Mucosa of rectum (tissue), 2 donors: ENCODE measurements at regions not wholly inside any gene's neighbourhood (a gene's known extent, or its start where the extent isn't known, plus 50 kb on each side); places are given as distances from the start of the nearest gene placed in this dataset.

Experiments
- H3K27ac ChIP-seq, 2 donors: one replicate each; pipeline ENCODE4 v1.7.0; 2013; ENCODE audit warnings: inconsistent platforms in 2 of 2, low read depth in 2 of 2, low read length in 2 of 2
- H3K27me3 ChIP-seq, 2 donors: one replicate each; pipeline ENCODE4 v1.7.0; 2013; ENCODE audit warnings: low read length in 2 of 2; ENCODE audit not compliant: control insufficient read depth in 2 of 2, insufficient read depth in 2 of 2
- H3K36me3 ChIP-seq, 2 donors: one replicate each; pipeline ENCODE4 v1.7.0; 2013; ENCODE audit warnings: low read length in 2 of 2; ENCODE audit not compliant: control insufficient read depth in 2 of 2, insufficient read depth in 2 of 2
- H3K4me1 ChIP-seq, 2 donors: one replicate each; pipeline ENCODE4 v1.7.0; 2013; ENCODE audit warnings: low read length in 2 of 2, mild to moderate bottlenecking in 1 of 2; ENCODE audit not compliant: control insufficient read depth in 2 of 2, insufficient read depth in 2 of 2
- H3K4me3 ChIP-seq, 2 donors: one replicate each; pipeline ENCODE4 v1.7.0; 2013; ENCODE audit warnings: low read length in 2 of 2
- H3K9ac ChIP-seq, 2 donors: one replicate each; pipeline ENCODE4 v1.7.0; 2013; ENCODE audit warnings: low read length in 2 of 2, low read depth in 1 of 2, mild to moderate bottlenecking in 1 of 2
- H3K9me3 ChIP-seq, 2 donors: one replicate each; pipeline ENCODE4 v1.7.0; 2013; ENCODE audit warnings: low read length in 2 of 2; ENCODE audit not compliant: control insufficient read depth in 2 of 2
- donor health status: healthy.
- donor health status: Normal muscosa, but diverticular disease.

DNA sequence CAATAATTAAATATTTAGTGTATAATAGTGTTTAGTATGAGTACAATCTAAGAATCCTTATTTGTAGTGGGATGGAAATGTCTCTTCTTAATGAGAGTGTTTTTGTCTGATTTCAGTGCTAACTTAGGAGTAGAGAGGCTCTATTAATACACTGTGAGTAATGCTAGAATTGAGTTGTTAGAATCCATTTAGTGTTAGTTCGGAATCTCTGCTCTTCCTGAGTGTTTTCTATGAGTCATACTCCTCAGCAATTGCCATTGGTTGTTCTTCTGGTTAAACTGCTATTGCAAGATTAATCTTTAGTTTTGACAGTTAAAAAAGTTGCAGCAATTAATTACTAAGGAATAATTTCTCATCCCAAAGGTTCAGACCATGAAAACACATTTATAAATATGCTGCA lies 828.6 kb upstream of the POU3F3 start:
- no peak overlapping the region for H3K9ac ChIP-seq
- no peak overlapping the region for H3K27ac ChIP-seq
- no peaks in the 10 kb centered on the region for H3K9me3 ChIP-seq
- no peaks in the 10 kb centered on the region for H3K4me1 ChIP-seq
- no peak overlapping the region for H3K4me3 ChIP-seq
- no peaks in the 10 kb centered on the region for H3K36me3 ChIP-seq
- no peaks in the 10 kb centered on the region for H3K27me3 ChIP-seq

DNA sequence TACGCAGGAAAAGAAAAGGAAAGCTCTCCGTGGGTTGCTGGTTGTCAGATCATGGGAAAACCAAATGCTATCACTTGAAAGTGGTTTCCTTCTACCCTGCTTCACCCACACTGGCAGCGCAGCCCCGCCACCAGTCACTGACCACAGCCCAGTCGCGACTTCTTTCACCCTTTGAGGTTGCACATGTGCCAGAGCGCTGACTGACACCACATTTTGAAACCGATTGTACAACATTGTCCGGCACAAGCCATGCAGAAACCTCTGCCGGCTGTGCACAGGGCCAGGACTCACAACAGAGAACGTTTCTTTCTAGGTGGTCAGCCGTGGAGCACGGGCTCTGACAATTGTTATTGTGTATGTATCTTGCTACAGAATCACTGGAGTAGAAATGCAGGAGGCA lies 827.2 kb upstream of the POU3F3 start:
- H3K4me3 ChIP-seq = no peak overlapping the region
- H3K4me1 ChIP-seq = no peaks in the 10 kb centered on the region
- H3K9me3 ChIP-seq = no peaks in the 10 kb centered on the region
- no peak overlapping the region for H3K9ac ChIP-seq
- no peaks in the 10 kb centered on the region for H3K36me3 ChIP-seq
- no peak overlapping the region for H3K27ac ChIP-seq
- no peaks in the 10 kb centered on the region for H3K27me3 ChIP-seq

DNA sequence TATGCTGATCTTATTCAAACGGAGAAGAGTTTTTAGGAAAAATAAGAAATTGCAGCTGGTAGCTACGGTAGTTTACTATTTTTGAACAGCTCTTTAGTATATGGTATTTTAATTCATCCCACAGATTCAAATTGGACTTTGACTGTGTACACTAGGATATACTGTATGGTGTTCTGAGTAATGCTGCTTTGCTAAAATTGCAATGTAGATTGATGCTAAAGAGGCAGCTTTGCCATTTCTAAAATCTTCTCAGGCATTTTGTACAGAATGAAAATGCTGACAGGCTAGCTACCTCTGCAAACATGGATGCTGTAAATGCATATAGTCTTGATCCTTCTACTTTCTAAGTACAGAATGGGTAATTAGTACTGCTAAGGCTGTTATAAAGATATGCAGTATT lies 826.6 kb upstream of the POU3F3 start:
- Histone ChIP-seq H3K27me3 (no peaks in the 10 kb centered on the region), H3K4me3 (no peak overlapping the region), H3K4me1 (no peaks in the 10 kb centered on the region), H3K9ac (no peak overlapping the region), H3K9me3 (no peaks in the 10 kb centered on the region), H3K36me3 (no peaks in the 10 kb centered on the region), H3K27ac (no peak overlapping the region)

DNA sequence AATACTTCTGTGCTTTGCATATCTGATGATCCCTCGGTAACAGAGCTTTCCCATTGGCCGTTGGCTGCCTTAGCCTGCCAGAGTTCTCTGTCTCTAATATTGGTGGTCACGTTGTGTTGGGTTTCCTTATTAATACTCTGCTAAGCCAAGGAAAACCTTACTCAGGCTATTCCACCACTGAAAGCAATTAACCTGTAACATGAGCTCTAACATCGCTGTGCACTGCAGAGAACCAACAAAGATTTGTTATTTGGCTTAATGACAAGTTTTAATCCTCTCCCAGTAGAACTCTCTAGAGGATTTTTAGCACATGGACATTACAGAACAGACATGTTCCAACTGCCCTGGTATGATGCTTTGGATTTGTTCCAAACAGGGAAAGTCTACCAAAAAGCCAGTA lies 825.9 kb upstream of the POU3F3 start:
- H3K4me1 ChIP-seq = no peaks in the 10 kb centered on the region
- no peak overlapping the region for H3K4me3 ChIP-seq
- no peaks in the 10 kb centered on the region for H3K36me3 ChIP-seq
- H3K9ac ChIP-seq = no peak overlapping the region
- H3K27ac ChIP-seq = no peak overlapping the region
- H3K27me3 ChIP-seq = no peaks in the 10 kb centered on the region
- H3K9me3 ChIP-seq = no peaks in the 10 kb centered on the region

DNA sequence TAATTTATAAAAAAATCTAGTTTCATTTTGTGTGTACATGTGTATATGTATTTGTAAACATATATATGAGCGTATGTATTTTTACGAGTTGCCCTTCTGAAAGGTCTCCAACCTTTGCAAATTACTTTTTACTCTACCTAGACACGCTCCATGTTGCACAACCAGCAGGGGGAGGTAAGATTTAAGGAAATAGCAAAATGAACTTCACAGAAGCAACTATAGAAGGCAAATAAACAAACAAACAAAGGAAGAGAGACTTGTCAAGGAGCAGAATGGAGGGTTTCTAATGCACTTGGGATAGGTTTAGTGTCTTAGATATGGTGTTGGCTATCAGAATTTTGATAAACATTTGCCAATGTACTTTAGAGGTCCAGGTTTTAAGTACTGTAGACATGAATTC lies 820.5 kb upstream of the POU3F3 start:
- H3K9ac ChIP-seq = no peak overlapping the region
- no peaks in the 10 kb centered on the region for H3K9me3 ChIP-seq
- no peak overlapping the region for H3K4me3 ChIP-seq

DNA sequence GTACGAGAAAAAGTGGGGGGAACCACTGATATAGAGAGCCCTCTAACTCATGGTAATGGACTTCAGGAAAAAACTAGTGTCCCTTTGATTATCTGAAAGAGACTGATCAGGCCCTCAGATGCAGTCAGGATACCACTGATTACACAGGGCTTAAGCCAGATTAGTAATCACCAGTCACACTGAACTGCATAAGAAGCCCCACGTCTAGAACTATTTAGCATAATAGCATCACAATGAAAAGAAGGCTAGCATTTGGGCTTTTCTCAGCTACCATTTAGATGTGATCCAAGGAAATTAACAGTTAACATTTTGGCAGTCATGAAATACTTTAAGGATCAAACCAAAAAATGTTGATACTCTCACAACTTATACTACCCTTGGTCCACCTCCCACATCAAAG lies 813.1 kb upstream of the POU3F3 start:
- Histone ChIP-seq H3K4me1 (no peaks in the 10 kb centered on the region), H3K4me3 (no peak overlapping the region), H3K9ac (no peak overlapping the region), H3K27ac (no peak overlapping the region), H3K27me3 (no peaks in the 10 kb centered on the region), H3K36me3 (no peaks in the 10 kb centered on the region), H3K9me3 (no peaks in the 10 kb centered on the region)

More for the DNA sequence above, 820.5 kb upstream of the POU3F3 start:
- H3K27me3 ChIP-seq = no peaks in the 10 kb centered on the region
- H3K27ac ChIP-seq = no peak overlapping the region
- H3K4me1 ChIP-seq = no peaks in the 10 kb centered on the region
- H3K36me3 ChIP-seq = no peaks in the 10 kb centered on the region

DNA sequence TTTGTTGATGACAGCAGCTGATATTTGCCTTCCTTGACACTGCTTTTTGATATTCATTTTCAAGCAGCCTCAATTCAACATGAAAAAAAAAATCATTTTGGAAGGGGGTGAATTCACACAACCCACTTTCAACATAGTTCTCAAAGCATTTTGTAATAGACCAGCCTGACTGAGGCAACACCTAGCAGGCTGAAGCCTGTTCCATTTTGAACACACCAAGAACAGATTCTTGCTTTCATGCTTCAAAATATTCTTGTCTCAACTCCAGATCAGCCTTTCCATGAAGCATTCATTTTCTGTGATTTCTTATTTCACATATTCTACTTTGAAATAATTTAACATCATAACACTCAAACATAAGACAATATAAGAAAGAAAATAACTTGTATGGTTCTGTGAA lies 812.6 kb upstream of the POU3F3 start:
- H3K27ac ChIP-seq = no peak overlapping the region
- H3K27me3 ChIP-seq = no peaks in the 10 kb centered on the region
- no peaks in the 10 kb centered on the region for H3K4me1 ChIP-seq
- H3K36me3 ChIP-seq = no peaks in the 10 kb centered on the region
- no peak overlapping the region for H3K9ac ChIP-seq
- no peaks in the 10 kb centered on the region for H3K9me3 ChIP-seq
- no peak overlapping the region for H3K4me3 ChIP-seq

DNA sequence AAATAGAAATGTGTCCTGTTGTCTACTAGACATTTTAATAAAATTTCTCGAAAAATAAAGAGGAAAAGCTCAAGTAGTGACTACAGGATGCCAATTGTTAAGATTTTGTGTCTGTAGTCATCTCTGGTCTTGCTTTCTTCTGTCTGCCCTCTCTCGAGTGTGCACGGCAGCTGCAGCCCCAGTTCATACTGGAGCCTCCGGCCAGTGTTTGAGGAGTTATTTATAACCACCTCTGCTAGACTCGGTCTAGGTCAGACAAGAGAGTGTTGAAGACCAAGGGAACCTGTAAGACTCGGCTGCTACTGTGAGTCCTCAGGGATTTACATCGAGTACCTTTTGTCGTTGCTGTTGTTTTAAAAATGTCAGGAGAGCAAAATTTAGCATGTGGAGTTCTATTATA lies 810.1 kb upstream of the POU3F3 start:
- no peak overlapping the region for H3K9ac ChIP-seq
- H3K27ac ChIP-seq = no peak overlapping the region
- H3K27me3 ChIP-seq = no peaks in the 10 kb centered on the region
- H3K9me3 ChIP-seq = no peaks in the 10 kb centered on the region
- H3K4me3 ChIP-seq = no peak overlapping the region
- H3K4me1 ChIP-seq = no peaks in the 10 kb centered on the region
- no peaks in the 10 kb centered on the region for H3K36me3 ChIP-seq

DNA sequence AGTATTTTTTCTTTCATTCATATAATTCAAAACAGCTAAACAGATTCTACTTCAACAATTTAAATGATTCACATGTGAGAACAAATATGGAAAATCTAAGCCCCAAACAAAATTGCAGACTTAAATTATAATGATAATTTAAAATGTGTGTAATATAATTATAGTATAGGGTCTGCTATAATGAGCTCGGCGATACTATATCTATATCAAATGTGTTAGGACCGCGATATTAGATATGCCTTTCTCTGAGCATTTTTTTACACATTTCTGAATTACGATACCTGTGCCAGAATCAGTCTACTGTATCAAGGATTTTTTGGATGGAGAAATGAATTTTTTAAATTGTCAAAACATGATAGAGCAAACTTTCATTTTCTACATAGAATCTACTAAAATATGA lies 808.8 kb upstream of the POU3F3 start:
- Histone ChIP-seq H3K4me1 (no peaks in the 10 kb centered on the region), H3K36me3 (no peaks in the 10 kb centered on the region), H3K27me3 (no peaks in the 10 kb centered on the region), H3K9ac (no peak overlapping the region), H3K9me3 (no peaks in the 10 kb centered on the region), H3K27ac (no peak overlapping the region), H3K4me3 (no peak overlapping the region)

DNA sequence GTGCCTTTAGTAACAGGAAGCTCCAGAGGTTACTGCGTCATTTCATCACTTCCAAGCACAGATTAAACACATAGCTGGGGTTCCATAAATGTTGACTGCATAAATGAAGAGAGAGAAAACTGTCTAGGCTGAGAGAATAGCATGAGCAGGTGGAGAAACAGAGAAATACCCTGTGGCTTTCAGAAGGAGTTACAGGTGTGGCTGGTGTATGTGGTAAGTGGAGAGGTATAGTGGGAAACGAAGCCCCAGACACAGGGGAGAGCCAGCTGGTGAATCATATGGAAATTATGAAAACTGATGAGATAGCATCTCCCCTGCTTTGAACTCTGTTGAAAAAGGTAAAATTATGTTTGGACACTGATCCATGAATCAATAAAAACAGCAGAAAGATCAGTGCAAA lies 807.4 kb upstream of the POU3F3 start:
- no peaks in the 10 kb centered on the region for H3K27me3 ChIP-seq
- H3K4me1 ChIP-seq = no peaks in the 10 kb centered on the region
- no peaks in the 10 kb centered on the region for H3K36me3 ChIP-seq
- no peaks in the 10 kb centered on the region for H3K9me3 ChIP-seq
- H3K27ac ChIP-seq = no peak overlapping the region
- H3K4me3 ChIP-seq = no peak overlapping the region
- no peak overlapping the region for H3K9ac ChIP-seq

DNA sequence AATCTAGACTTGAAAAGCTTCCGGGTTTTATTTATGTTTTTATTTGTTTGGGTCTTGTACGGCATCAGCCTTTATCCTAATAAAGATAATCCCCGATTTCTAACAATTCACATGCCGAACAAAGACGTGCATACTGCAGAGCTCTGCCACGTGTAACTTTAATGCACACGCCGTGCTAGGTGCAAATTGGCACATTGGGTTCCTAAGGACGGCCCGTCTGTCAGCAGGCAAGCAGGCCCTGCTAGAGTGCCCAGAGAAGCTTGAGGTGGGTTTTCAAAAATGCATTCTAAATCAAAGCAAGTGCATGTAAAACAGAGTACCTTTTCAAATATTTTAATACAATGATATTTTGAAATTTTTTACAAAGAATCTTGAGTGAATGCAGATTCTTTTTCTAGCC lies 806.4 kb upstream of the POU3F3 start:
- no peak overlapping the region for H3K4me3 ChIP-seq
- no peak overlapping the region for H3K9ac ChIP-seq
- H3K4me1 ChIP-seq = no peaks in the 10 kb centered on the region
- no peaks in the 10 kb centered on the region for H3K36me3 ChIP-seq
- H3K27me3 ChIP-seq = no peaks in the 10 kb centered on the region
- H3K27ac ChIP-seq = no peak overlapping the region
- H3K9me3 ChIP-seq = no peaks in the 10 kb centered on the region
